ENCODE measurements at regions not wholly inside any gene's neighbourhood (a gene's known extent, or its start where the extent isn't known, plus 50 kb on each side); places are given as distances from the start of the nearest gene placed in this dataset.

- TF ChIP-seq POLR2AphosphoS5 (IDR thresholded peaks at IDR 0.05; ENCODE audit: low read depth, low read length) (no peak), SIN3A (IDR thresholded peaks at IDR 0.05; ENCODE audit: borderline replicate concordance, insufficient read depth, low read length) (no peak), REST (IDR thresholded peaks at IDR 0.05; ENCODE audit: insufficient read depth in 1 of 2, low read depth in 2 of 2, low read length in 2 of 2) (no peak), FOXP2 (optimal IDR thresholded peaks at IDR 0.05; ENCODE audit: borderline replicate concordance, extremely low read depth, extremely low read length, insufficient read depth) (no peak), TAF1 (IDR thresholded peaks at IDR 0.05; ENCODE audit: borderline replicate concordance, insufficient read depth, low read length) (no peak)
Observed at GRCh38 chr13:84470528-84470927, 588.3 kb upstream of the SLITRK1 start.

GRCh38 chr13:84466461-84466860 lies 584.2 kb upstream of the SLITRK1 start:
- no peak for TF ChIP-seq POLR2AphosphoS5 (IDR thresholded peaks at IDR 0.05; ENCODE audit: low read depth, low read length)
- no peak for TF ChIP-seq FOXP2 (optimal IDR thresholded peaks at IDR 0.05; ENCODE audit: borderline replicate concordance, extremely low read depth, extremely low read length, insufficient read depth)
- TF ChIP-seq TAF1 (IDR thresholded peaks at IDR 0.05; ENCODE audit: borderline replicate concordance, insufficient read depth, low read length), result no peak
- TF ChIP-seq REST (IDR thresholded peaks at IDR 0.05; ENCODE audit: insufficient read depth in 1 of 2, low read depth in 2 of 2, low read length in 2 of 2), result no peak
- no peak for TF ChIP-seq SIN3A (IDR thresholded peaks at IDR 0.05; ENCODE audit: borderline replicate concordance, insufficient read depth, low read length)

GRCh38 chr13:84460989-84461388 lies 578.7 kb upstream of the SLITRK1 start:
- TF ChIP-seq SIN3A (IDR thresholded peaks at IDR 0.05; ENCODE audit: borderline replicate concordance, insufficient read depth, low read length), result no peak
- no peak for TF ChIP-seq REST (IDR thresholded peaks at IDR 0.05; ENCODE audit: insufficient read depth in 1 of 2, low read depth in 2 of 2, low read length in 2 of 2)
- TF ChIP-seq TAF1 (IDR thresholded peaks at IDR 0.05; ENCODE audit: borderline replicate concordance, insufficient read depth, low read length), result no peak
- TF ChIP-seq FOXP2 (optimal IDR thresholded peaks at IDR 0.05; ENCODE audit: borderline replicate concordance, extremely low read depth, extremely low read length, insufficient read depth), result no peak
- TF ChIP-seq POLR2AphosphoS5 (IDR thresholded peaks at IDR 0.05; ENCODE audit: low read depth, low read length), result no peak

GRCh38 chr13:84455143-84455905 lies 573.0 kb upstream of the SLITRK1 start:
- TF ChIP-seq SIN3A (IDR thresholded peaks at IDR 0.05; ENCODE audit: borderline replicate concordance, insufficient read depth, low read length) (no peak), REST (IDR thresholded peaks at IDR 0.05; ENCODE audit: insufficient read depth in 1 of 2, low read depth in 2 of 2, low read length in 2 of 2) (no peak), FOXP2 (optimal IDR thresholded peaks at IDR 0.05; ENCODE audit: borderline replicate concordance, extremely low read depth, extremely low read length, insufficient read depth) (no peak), POLR2AphosphoS5 (IDR thresholded peaks at IDR 0.05; ENCODE audit: low read depth, low read length) (no peak), TAF1 (IDR thresholded peaks at IDR 0.05; ENCODE audit: borderline replicate concordance, insufficient read depth, low read length) (no peak)
